ENCODE measurements at regions not wholly inside any gene's neighbourhood (a gene's known extent, or its start where the extent isn't known, plus 50 kb on each side); places are given as distances from the start of the nearest gene placed in this dataset.

DNA sequence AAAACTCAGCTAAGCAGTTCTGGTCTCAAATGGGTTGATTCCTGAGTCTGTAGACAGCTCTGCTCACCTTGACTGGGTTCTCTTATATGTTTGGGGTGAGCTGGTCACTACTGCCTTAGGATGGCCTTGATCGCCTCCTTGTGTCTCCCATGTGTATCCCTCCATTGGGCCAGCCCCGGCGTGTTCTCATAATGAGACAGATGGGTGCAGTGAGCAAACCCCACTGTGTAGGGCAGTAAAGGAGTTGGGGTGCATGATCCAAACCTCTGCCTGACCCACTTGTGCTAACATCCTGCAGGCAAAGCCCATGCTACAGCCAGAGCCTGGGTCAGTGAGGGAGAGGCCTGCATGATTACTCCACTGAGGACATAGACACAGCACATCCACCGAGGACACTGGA lies 657.6 kb downstream of the BRD1 start:
- TF ChIP-seq GATA3 (IDR thresholded peaks at IDR 0.05; ENCODE audit: low read depth, low read length), result no peak
- no peak for TF ChIP-seq GATA2 (IDR thresholded peaks at IDR 0.05; ENCODE audit: low read depth, low read length)
